CD4-positive, alpha-beta T cell (primary cell): ENCODE measurements at regions not wholly inside any gene's neighbourhood (a gene's known extent, or its start where the extent isn't known, plus 50 kb on each side); places are given as distances from the start of the nearest gene placed in this dataset.

Experiments
- ATAC-seq: fragments of 200-7000 bp; cut with Tn5 transposase; one replicate; pipeline ENCODE4 v1.10.0; 2022; ENCODE audit warnings: mild to moderate bottlenecking; ENCODE audit not compliant: poor library complexity
- CTCF ChIA-PET: fragments of 350-600 bp; sonication (Branson Sonifier 250); formaldehyde crosslinking; loops from one replicate; lab custom pipeline; 2021; ENCODE audit warnings: antibody characterized with exemption, inconsistent platforms; lab: Charles Lee
- POLR2A ChIA-PET: fragments of 350-600 bp; sonication (Branson Sonifier 250); formaldehyde crosslinking; loops from one replicate; lab custom pipeline; 2021; ENCODE audit warnings: antibody characterized with exemption, inconsistent platforms; lab: Charles Lee
- DNase-seq, 14 experiments: peaks; one replicate each; pipeline ENCODE4 v3.0.0-alpha.2; 2013 to 2020; ENCODE audit warnings: mixed read lengths in 2 of 14
- H3K27ac ChIP-seq, 2 donors: one replicate each; pipeline versions ENCODE4 v1.5.1 to v1.7.0; 2013; ENCODE audit warnings: low read length in 2 of 2, low read depth in 1 of 2, mild to moderate bottlenecking in 1 of 2
- H3K27me3 ChIP-seq, 2 experiments: 1 replicate in 1 of 2; 2 replicates in 1 of 2; pipeline versions ENCODE4 v1.6.1 to v1.7.0; 2013; ENCODE audit warnings: low read length in 2 of 2, control low read depth in 1 of 2, mild to moderate bottlenecking in 1 of 2, moderate library complexity in 1 of 2; ENCODE audit not compliant: insufficient read depth in 2 of 2, control insufficient read depth in 1 of 2
- H3K36me3 ChIP-seq: one replicate; pipeline ENCODE4 v1.6.1; 2013; ENCODE audit warnings: low read length, control low read depth; ENCODE audit not compliant: insufficient read depth
- H3K4me1 ChIP-seq: one replicate; pipeline ENCODE4 v1.6.1; 2013; ENCODE audit warnings: low read length, control low read depth; ENCODE audit not compliant: insufficient read depth
- H3K4me3 ChIP-seq: one replicate; pipeline ENCODE4 v1.5.1; 2013; ENCODE audit warnings: mild to moderate bottlenecking, low read length, moderate library complexity
- H3K9me3 ChIP-seq, 2 experiments: 1 replicate in 1 of 2; 2 replicates in 1 of 2; pipeline versions ENCODE4 v1.6.1 to v1.7.0; 2013; ENCODE audit warnings: low read length in 2 of 2, mild to moderate bottlenecking in 2 of 2, control low read depth in 1 of 2, moderate library complexity in 1 of 2; ENCODE audit not compliant: control insufficient read depth in 1 of 2, insufficient read depth in 1 of 2
- H3K27ac Mint-ChIP-seq: one replicate; pipeline ENCODE4 v1.8.0; 2020; ENCODE audit warnings: mixed read lengths
- H3K27me3 Mint-ChIP-seq: one replicate; pipeline ENCODE4 v1.8.0; 2021; ENCODE audit warnings: mixed read lengths
- H3K36me3 Mint-ChIP-seq: one replicate; pipeline ENCODE4 v1.8.0; 2021; ENCODE audit warnings: low read depth, mixed read lengths
- H3K4me1 Mint-ChIP-seq: one replicate; pipeline ENCODE4 v1.8.0; 2021; ENCODE audit warnings: low read depth, mixed read lengths
- H3K4me3 Mint-ChIP-seq: one replicate; pipeline ENCODE4 v1.8.0; 2020; ENCODE audit warnings: mild to moderate bottlenecking, mixed read lengths
- H3K9me3 Mint-ChIP-seq: one replicate; pipeline ENCODE4 v1.8.0; 2020; ENCODE audit warnings: mixed read lengths
- intact Hi-C, 2 experiments: fragments of 100-400 bp; cut with DNase I in 1 of 2; cut with micrococcal nuclease in 1 of 2; formaldehyde crosslinking; loops; one replicate each; pipeline versions ENCODE4 v1.15.1 to v1.9.0; 2023 to 2025; cut with DNase I, micrococcal nuclease
- TF ChIP-seq, protein P1 (sequence below): fragments of 200-600 bp; IDR thresholded peaks from one replicate; pipeline ENCODE4 v1.8.0; 2022; ENCODE audit warnings: antibody characterized with exemption, mild to moderate bottlenecking

DNA sequence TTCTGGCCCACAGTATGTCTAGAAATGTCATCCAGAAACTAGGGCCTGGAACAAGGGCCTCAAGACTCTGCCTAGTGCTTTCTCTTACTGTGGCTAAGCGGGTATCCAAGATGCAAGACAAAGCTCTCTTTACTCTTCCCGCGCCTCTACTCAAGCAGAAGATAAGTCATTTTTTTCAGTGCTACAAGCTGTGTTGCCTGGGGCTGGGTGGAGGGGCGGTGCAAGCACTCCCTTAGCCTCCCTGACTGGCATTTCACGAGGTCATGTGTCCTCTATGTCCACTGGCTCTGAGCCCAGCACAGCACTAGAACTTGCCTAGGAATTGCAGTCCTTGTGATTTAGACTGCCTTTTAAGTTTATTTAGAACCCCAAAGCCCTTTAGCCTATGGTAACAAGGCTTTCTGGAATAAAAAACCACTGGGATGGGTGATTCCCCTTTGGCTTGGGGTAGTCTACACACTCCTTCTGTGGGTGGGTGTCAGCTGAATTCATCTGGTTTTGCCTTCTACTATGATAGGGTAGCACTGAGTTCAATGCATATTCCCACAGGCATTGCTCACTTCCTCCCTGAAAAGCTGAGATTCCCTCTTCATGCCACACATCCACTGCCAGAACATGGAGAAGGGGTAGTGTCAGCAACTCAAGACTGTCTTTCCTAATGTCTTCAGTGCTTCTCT lies 371.8 kb upstream of the KCND2 start:
- H3K36me3 ChIP-seq, result no peaks in the 10 kb centered on the region
- Mint-ChIP-seq H3K27me3 (no peaks in the 10 kb centered on the region), H3K4me3 (no peak overlapping the region), H3K36me3 (no peaks in the 10 kb centered on the region), H3K4me1 (no peaks in the 10 kb centered on the region), H3K9me3 (peaks cover 7% of the 10 kb centered on the region), H3K27ac (no peak overlapping the region)
- ChIA-PET POLR2A (no interaction called here), CTCF (no interaction called here)
- H3K4me3 ChIP-seq, result no peak overlapping the region
- H3K9me3 ChIP-seq, result peaks cover 0 to 4% of the 10 kb centered on the region in 2 experiments
- DNase-seq, result no peak
- TF ChIP-seq, protein P1, sequence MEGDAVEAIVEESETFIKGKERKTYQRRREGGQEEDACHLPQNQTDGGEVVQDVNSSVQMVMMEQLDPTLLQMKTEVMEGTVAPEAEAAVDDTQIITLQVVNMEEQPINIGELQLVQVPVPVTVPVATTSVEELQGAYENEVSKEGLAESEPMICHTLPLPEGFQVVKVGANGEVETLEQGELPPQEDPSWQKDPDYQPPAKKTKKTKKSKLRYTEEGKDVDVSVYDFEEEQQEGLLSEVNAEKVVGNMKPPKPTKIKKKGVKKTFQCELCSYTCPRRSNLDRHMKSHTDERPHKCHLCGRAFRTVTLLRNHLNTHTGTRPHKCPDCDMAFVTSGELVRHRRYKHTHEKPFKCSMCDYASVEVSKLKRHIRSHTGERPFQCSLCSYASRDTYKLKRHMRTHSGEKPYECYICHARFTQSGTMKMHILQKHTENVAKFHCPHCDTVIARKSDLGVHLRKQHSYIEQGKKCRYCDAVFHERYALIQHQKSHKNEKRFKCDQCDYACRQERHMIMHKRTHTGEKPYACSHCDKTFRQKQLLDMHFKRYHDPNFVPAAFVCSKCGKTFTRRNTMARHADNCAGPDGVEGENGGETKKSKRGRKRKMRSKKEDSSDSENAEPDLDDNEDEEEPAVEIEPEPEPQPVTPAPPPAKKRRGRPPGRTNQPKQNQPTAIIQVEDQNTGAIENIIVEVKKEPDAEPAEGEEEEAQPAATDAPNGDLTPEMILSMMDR, result no peak
- intact Hi-C loops, result no loop called here
- no peak overlapping the region for H3K27ac ChIP-seq
- no peaks in the 10 kb centered on the region for H3K27me3 ChIP-seq
- no peaks in the 10 kb centered on the region for H3K4me1 ChIP-seq
- no peak for ATAC-seq

DNA sequence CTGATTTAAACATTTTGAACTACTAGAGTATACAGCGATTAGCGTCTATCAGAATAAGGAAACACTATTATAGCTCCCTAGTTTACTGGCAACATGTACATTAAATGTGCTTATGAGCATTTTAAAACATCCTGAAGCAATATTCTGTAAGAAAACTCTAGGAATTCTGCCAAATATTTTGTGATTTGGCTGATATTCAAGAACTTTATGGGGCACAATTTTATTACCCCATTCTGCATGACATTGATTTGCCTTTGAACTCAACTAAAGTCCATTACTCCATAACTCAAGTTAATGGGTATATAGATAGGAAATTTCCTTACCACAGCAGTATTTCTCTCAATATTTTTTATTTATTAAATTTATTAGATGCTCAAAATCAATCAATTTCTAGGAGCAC lies 369.9 kb upstream of the KCND2 start:
- Mint-ChIP-seq H3K36me3 (no peaks in the 10 kb centered on the region), H3K4me1 (no peaks in the 10 kb centered on the region), H3K4me3 (no peak overlapping the region), H3K9me3 (peaks cover 8% of the 10 kb centered on the region), H3K27me3 (no peaks in the 10 kb centered on the region), H3K27ac (no peak overlapping the region)
- Histone ChIP-seq H3K4me1 (no peaks in the 10 kb centered on the region), H3K27me3 (no peaks in the 10 kb centered on the region), H3K9me3 (peaks cover 0 to 12% of the 10 kb centered on the region in 2 experiments), H3K36me3 (no peaks in the 10 kb centered on the region), H3K4me3 (no peak overlapping the region), H3K27ac (no peak overlapping the region)
- TF ChIP-seq, protein P1, result no peak
- ChIA-PET POLR2A (no interaction called here), CTCF (interaction anchor here (0.6 kb wide), 1 partner anchor 557 kb away, joined by 3 read pairs; no protein-coding TSS in a partner anchor)
- DNase-seq (no peak), ATAC-seq (no peak)
- intact Hi-C loops, result no loop called here

DNA sequence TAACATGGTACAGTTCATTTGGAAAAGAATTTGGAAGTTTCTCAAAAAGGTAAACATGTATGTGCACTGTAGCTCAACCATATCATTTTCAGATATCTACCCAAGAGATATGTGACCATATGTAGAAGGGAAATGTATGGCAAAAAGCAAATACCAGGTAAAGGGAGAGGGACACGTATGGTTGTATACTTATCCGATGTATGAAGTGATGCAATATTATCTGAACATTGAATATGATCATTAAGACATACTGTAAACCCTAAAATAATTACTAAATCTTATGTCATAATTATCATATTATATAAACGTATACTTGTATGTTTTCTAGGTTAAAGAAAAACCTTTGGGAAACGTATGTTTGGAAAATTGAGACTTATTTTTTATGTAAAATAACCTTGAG lies 367.5 kb upstream of the KCND2 start:
- Mint-ChIP-seq H3K9me3 (peaks cover 8% of the 10 kb centered on the region), H3K36me3 (no peaks in the 10 kb centered on the region), H3K4me1 (no peaks in the 10 kb centered on the region), H3K4me3 (no peak overlapping the region), H3K27me3 (no peaks in the 10 kb centered on the region), H3K27ac (no peak overlapping the region)
- DNase-seq, result no peak
- intact Hi-C loops, result no loop called here
- no peaks in the 10 kb centered on the region for H3K27me3 ChIP-seq
- no peak overlapping the region for H3K4me3 ChIP-seq
- TF ChIP-seq, protein P1, result no peak
- no peak for ATAC-seq
- no peak overlapping the region for H3K27ac ChIP-seq
- ChIA-PET POLR2A (no interaction called here), CTCF (no interaction called here)
- no peaks in the 10 kb centered on the region for H3K4me1 ChIP-seq
- peaks cover 0 to 15% of the 10 kb centered on the region in 2 experiments for H3K9me3 ChIP-seq
- no peaks in the 10 kb centered on the region for H3K36me3 ChIP-seq
